GM19035 (cell line): ENCODE measurements at regions not wholly inside any gene's neighbourhood (a gene's known extent, or its start where the extent isn't known, plus 50 kb on each side); places are given as distances from the start of the nearest gene placed in this dataset.
"Not testable (repeated sequence)": the region's sequence is repeated elsewhere in the genome, so short reads cannot be mapped to it uniquely, and the experiment has no call there.

Experiments
- ATAC-seq: cut with Tn5 transposase; IDR thresholded peaks from one replicate; pipeline ENCODE4 v1.9.1; 2021; ENCODE audit not compliant: unreplicated experiment

GRCh38 chr11:29184939-29185890 lies 831.6 kb downstream of the KCNA4 start:
- ATAC-seq: no peak

GRCh38 chr11:29183301-29183700 lies 833.5 kb downstream of the KCNA4 start:
- ATAC-seq: no peak

GRCh38 chr11:29173660-29174062 lies 843.2 kb downstream of the KCNA4 start:
- no peak for ATAC-seq

- ATAC-seq: no peak
Measured at GRCh38 chr11:29171360-29171950, 845.4 kb downstream of the KCNA4 start.

GRCh38 chr11:29166306-29166705 lies 850.5 kb downstream of the KCNA4 start:
- no peak for ATAC-seq

- ATAC-seq: no peak
Measured at GRCh38 chr11:29163231-29163630, 853.6 kb downstream of the KCNA4 start.

GRCh38 chr11:29162491-29162890 lies 854.3 kb downstream of the KCNA4 start:
- no peak for ATAC-seq

GRCh38 chr11:29161191-29161590 lies 855.6 kb downstream of the KCNA4 start:
- no peak for ATAC-seq

GRCh38 chr11:29159552-29160465 lies 857.0 kb downstream of the KCNA4 start:
- ATAC-seq: peak; percentile 98

GRCh38 chr11:29153078-29153477 lies 863.8 kb downstream of the KCNA4 start:
- ATAC-seq: no peak

- ATAC-seq: not testable (repeated sequence)
Measured at GRCh38 chr11:29142573-29142972, 874.3 kb downstream of the KCNA4 start.

GRCh38 chr11:29135504-29135903 lies 881.3 kb downstream of the KCNA4 start:
- no peak for ATAC-seq

- no peak for ATAC-seq
Measured at GRCh38 chr11:29131055-29131454, 885.8 kb downstream of the KCNA4 start.

GRCh38 chr11:29129844-29130243 lies 887.0 kb downstream of the KCNA4 start:
- ATAC-seq: no peak

GRCh38 chr11:29127461-29127860 lies 889.4 kb downstream of the KCNA4 start:
- no peak for ATAC-seq

GRCh38 chr11:29125606-29126005 lies 891.2 kb downstream of the KCNA4 start:
- no peak for ATAC-seq

GRCh38 chr11:29124470-29124869 lies 892.4 kb downstream of the KCNA4 start:
- no peak for ATAC-seq

GRCh38 chr11:29119707-29120618 lies 896.9 kb downstream of the KCNA4 start:
- ATAC-seq: no peak

- ATAC-seq: no peak
Measured at GRCh38 chr11:29119116-29119515, 897.7 kb downstream of the KCNA4 start.

GRCh38 chr11:29100967-29101366 lies 915.9 kb downstream of the KCNA4 start:
- ATAC-seq: no peak
